ENCODE measurements at regions not wholly inside any gene's neighbourhood (a gene's known extent, or its start where the extent isn't known, plus 50 kb on each side); places are given as distances from the start of the nearest gene placed in this dataset.
"Not testable (repeated sequence)": the region's sequence is repeated elsewhere in the genome, so short reads cannot be mapped to it uniquely, and the experiment has no call there.

GRCh38 chr1:146883190-146883589, 54.9 kb upstream of the NBPF12 start:
- DNase-seq (ENCODE audit: low read depth) = not testable (repeated sequence)

GRCh38 chr1:146881096-146881495, 57.0 kb upstream of the NBPF12 start:
- not testable (repeated sequence) for DNase-seq (ENCODE audit: low read depth)

- not testable (repeated sequence) for DNase-seq (ENCODE audit: low read depth)
Measured at GRCh38 chr1:146863799-146864319, 74.3 kb upstream of the NBPF12 start.

GRCh38 chr1:146853147-146853546, 85.0 kb upstream of the NBPF12 start:
- not testable (repeated sequence) for DNase-seq (ENCODE audit: low read depth)

- DNase-seq (ENCODE audit: low read depth) = peak; percentile 19
Measured at GRCh38 chr1:146850352-146850889, 87.7 kb upstream of the NBPF12 start.

GRCh38 chr1:146838725-146839124, 99.4 kb upstream of the NBPF12 start:
- DNase-seq (ENCODE audit: low read depth) = not testable (repeated sequence)

- DNase-seq (ENCODE audit: low read depth) = not testable (repeated sequence)
Measured at GRCh38 chr1:146826957-146827356, 111.2 kb upstream of the NBPF12 start.

- DNase-seq (ENCODE audit: low read depth) = not testable (repeated sequence)
Measured at GRCh38 chr1:146794236-146794635, 143.9 kb upstream of the NBPF12 start.

GRCh38 chr1:146792725-146793124, 145.4 kb upstream of the NBPF12 start:
- not testable (repeated sequence) for DNase-seq (ENCODE audit: low read depth)

GRCh38 chr1:146784212-146784940, 153.7 kb upstream of the NBPF12 start:
- not testable (repeated sequence) for DNase-seq (ENCODE audit: low read depth)

GRCh38 chr1:146781235-146781634, 156.9 kb upstream of the NBPF12 start:
- not testable (repeated sequence) for DNase-seq (ENCODE audit: low read depth)

- not testable (repeated sequence) for DNase-seq (ENCODE audit: low read depth)
Measured at GRCh38 chr1:146777826-146778602, 160.1 kb upstream of the NBPF12 start.

GRCh38 chr1:146774988-146775387, 163.1 kb upstream of the NBPF12 start:
- not testable (repeated sequence) for DNase-seq (ENCODE audit: low read depth)

- not testable (repeated sequence) for DNase-seq (ENCODE audit: low read depth)
Measured at GRCh38 chr1:146774271-146774670, 163.9 kb upstream of the NBPF12 start.

- DNase-seq (ENCODE audit: low read depth) = not testable (repeated sequence)
Measured at GRCh38 chr1:146771409-146771808, 166.7 kb upstream of the NBPF12 start.

- not testable (repeated sequence) for DNase-seq (ENCODE audit: low read depth)
Measured at GRCh38 chr1:146770998-146771397, 167.1 kb upstream of the NBPF12 start.

- DNase-seq (ENCODE audit: low read depth) = not testable (repeated sequence)
Measured at GRCh38 chr1:146763234-146763633, 174.9 kb upstream of the NBPF12 start.

- DNase-seq (ENCODE audit: low read depth) = not testable (repeated sequence)
Measured at GRCh38 chr1:146756858-146757257, 181.3 kb upstream of the NBPF12 start.

- not testable (repeated sequence) for DNase-seq (ENCODE audit: low read depth)
Measured at GRCh38 chr1:146748686-146749085, 189.4 kb upstream of the NBPF12 start.

GRCh38 chr1:146731981-146732680, 206.0 kb upstream of the NBPF12 start:
- not testable (repeated sequence) for DNase-seq (ENCODE audit: low read depth)

- not testable (repeated sequence) for DNase-seq (ENCODE audit: low read depth)
Measured at GRCh38 chr1:146729642-146730344, 208.3 kb upstream of the NBPF12 start.

Measured in Daoy (cell line).